Sigmoid colon (tissue), 6 donors: ENCODE measurements at regions not wholly inside any gene's neighbourhood (a gene's known extent, or its start where the extent isn't known, plus 50 kb on each side); places are given as distances from the start of the nearest gene placed in this dataset.

Experiments
- DNase-seq: peaks from one replicate; pipeline ENCODE4 v3.0.0-alpha.2; 2019
- H3K27ac ChIP-seq, 4 donors: fragments of 200-600 bp; sonication (generic); one replicate each; pipeline ENCODE4 v1.5.1; 2016 to 2019; ENCODE audit warnings: mild to moderate bottlenecking in 1 of 4
- H3K27me3 ChIP-seq, 3 donors: fragments of 200-600 bp; sonication (generic); one replicate each; pipeline ENCODE4 v1.5.1; 2019; ENCODE audit warnings: mild to moderate bottlenecking in 1 of 3
- H3K36me3 ChIP-seq, 4 donors: fragments of 200-600 bp; sonication (generic); one replicate each; pipeline ENCODE4 v1.5.1; 2016 to 2019
- H3K4me1 ChIP-seq, 4 donors: fragments of 200-600 bp; sonication (generic); one replicate each; pipeline ENCODE4 v1.5.1; 2017 to 2019
- H3K4me3 ChIP-seq, 4 donors: fragments of 200-600 bp; sonication (generic); one replicate each; pipeline ENCODE4 v1.5.1; 2017 to 2019; ENCODE audit warnings: mild to moderate bottlenecking in 2 of 4, moderate library complexity in 1 of 4
- H3K9me3 ChIP-seq, 4 donors: fragments of 200-600 bp in 3 of 4; sonication (generic) in 3 of 4; one replicate each; pipeline versions ENCODE4 v1.5.1 to v1.6.1; 2013 to 2019
- EP300 ChIP-seq, 4 donors: sonication (generic); formaldehyde crosslinking; IDR thresholded peaks; one replicate each; pipeline ENCODE4 v1.6.1; 2017; ENCODE audit warnings: antibody characterized with exemption in 4 of 4
- POLR2A ChIP-seq, 2 donors: fragments of 450-650 bp; IDR thresholded peaks; one replicate each; pipeline ENCODE4 v1.6.1; 2016; ENCODE audit warnings: antibody characterized with exemption in 2 of 2, mild to moderate bottlenecking in 2 of 2, moderate library complexity in 2 of 2
- POLR2AphosphoS5 ChIP-seq, 4 donors: sonication (generic); formaldehyde crosslinking; IDR thresholded peaks; one replicate each; pipeline ENCODE4 v1.6.1; 2017; ENCODE audit warnings: antibody characterized with exemption in 4 of 4
- WGBS, 2 donors: extraction: QIAGEN DNeasy Blood & Tissue Kit; methylation state at CpG; one replicate each; pipeline ENCODE4 v1.1.7; 2013; 5-methylcytosine and 5-hydroxymethylcytosine counted together
- intact Hi-C: fragments of 100-400 bp; cut with DNase I; formaldehyde crosslinking; loops from one replicate; pipeline ENCODE4 v1.15.1; 2023
- TF ChIP-seq, protein P1 (sequence below), 4 experiments: fragments of 450-650 bp in 3 of 4; fragments of 200-600 bp in 1 of 4; IDR thresholded peaks; one replicate each; pipeline ENCODE4 v1.5.1; 2016 to 2019; ENCODE audit warnings: antibody characterized with exemption in 4 of 4, mild to moderate bottlenecking in 3 of 4, moderate library complexity in 2 of 4
- donor health status: healthy with polysubstance abuse.
- donor health status: healthy.

DNA sequence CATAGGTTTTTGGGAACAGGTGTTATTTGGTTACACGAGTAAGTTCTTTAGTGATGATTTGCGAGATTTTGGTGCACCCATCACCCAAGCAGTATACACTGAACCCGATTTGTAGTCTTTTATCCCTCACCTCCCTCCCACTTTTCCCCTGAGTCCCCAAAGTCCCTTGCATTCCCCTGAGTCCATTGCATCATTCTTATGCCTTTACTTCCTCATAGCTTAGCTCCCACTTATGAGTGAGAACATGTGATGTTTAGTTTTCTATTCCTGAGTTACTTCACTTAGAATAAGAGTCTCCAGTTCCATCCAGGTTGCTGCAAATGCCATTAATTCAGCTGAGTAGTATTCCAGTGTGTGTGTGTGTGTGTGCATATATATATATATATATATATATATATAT, 97.2 kb upstream of the EDNRB start:
- TF ChIP-seq POLR2AphosphoS5 (IDR thresholded peaks at IDR 0.05) = no peak
- TF ChIP-seq, protein P1, sequence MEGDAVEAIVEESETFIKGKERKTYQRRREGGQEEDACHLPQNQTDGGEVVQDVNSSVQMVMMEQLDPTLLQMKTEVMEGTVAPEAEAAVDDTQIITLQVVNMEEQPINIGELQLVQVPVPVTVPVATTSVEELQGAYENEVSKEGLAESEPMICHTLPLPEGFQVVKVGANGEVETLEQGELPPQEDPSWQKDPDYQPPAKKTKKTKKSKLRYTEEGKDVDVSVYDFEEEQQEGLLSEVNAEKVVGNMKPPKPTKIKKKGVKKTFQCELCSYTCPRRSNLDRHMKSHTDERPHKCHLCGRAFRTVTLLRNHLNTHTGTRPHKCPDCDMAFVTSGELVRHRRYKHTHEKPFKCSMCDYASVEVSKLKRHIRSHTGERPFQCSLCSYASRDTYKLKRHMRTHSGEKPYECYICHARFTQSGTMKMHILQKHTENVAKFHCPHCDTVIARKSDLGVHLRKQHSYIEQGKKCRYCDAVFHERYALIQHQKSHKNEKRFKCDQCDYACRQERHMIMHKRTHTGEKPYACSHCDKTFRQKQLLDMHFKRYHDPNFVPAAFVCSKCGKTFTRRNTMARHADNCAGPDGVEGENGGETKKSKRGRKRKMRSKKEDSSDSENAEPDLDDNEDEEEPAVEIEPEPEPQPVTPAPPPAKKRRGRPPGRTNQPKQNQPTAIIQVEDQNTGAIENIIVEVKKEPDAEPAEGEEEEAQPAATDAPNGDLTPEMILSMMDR (IDR thresholded peaks at IDR 0.05) = no peak
- no peak for TF ChIP-seq EP300 (IDR thresholded peaks at IDR 0.05)
- TF ChIP-seq POLR2A (IDR thresholded peaks at IDR 0.05) = no peak
- no peaks in the 10 kb centered on the region for H3K36me3 ChIP-seq
- H3K27ac ChIP-seq = no peak overlapping the region
- H3K27me3 ChIP-seq = no peaks in the 10 kb centered on the region
- no peak overlapping the region for H3K4me3 ChIP-seq
- no peaks in the 10 kb centered on the region for H3K4me1 ChIP-seq
- WGBS, 2 donors = 79 to 90% methylated on average over 3 of the region's 3 CpGs
- H3K9me3 ChIP-seq = no peaks in the 10 kb centered on the region
- intact Hi-C loops = no loop called here
- DNase-seq = no peak

DNA sequence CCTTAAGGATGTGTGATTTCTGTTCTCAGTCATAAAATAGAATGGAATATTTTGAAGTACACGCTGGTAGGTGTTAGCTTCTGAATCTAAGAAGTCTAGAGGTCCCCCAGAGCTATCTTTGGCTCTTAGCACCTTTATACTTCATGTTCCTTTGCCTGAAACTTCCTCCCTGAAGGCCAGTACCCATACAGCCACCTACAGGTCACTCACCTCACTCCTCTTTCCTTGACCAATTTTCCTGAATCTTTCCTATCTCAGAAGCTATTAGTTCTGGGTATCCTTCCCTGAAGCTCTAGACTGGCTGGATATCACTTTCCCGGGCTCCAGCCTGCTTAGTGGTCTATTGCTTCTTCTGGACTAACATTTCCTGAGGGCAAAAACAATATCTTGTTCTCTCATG, 93.4 kb upstream of the EDNRB start:
- H3K27ac ChIP-seq = no peak overlapping the region
- no peak for DNase-seq
- H3K4me3 ChIP-seq = no peak overlapping the region
- H3K36me3 ChIP-seq = no peaks in the 10 kb centered on the region
- WGBS, 2 donors = 77 to 84% methylated on average over 2 of the region's 2 CpGs
- no peaks in the 10 kb centered on the region for H3K4me1 ChIP-seq
- TF ChIP-seq, protein P1 (IDR thresholded peaks at IDR 0.05) = no peak
- no peak for TF ChIP-seq POLR2A (IDR thresholded peaks at IDR 0.05)
- no peak for TF ChIP-seq EP300 (IDR thresholded peaks at IDR 0.05)
- no peak for TF ChIP-seq POLR2AphosphoS5 (IDR thresholded peaks at IDR 0.05)
- intact Hi-C loops = no loop called here
- H3K27me3 ChIP-seq = no peaks in the 10 kb centered on the region
- H3K9me3 ChIP-seq = no peaks in the 10 kb centered on the region

DNA sequence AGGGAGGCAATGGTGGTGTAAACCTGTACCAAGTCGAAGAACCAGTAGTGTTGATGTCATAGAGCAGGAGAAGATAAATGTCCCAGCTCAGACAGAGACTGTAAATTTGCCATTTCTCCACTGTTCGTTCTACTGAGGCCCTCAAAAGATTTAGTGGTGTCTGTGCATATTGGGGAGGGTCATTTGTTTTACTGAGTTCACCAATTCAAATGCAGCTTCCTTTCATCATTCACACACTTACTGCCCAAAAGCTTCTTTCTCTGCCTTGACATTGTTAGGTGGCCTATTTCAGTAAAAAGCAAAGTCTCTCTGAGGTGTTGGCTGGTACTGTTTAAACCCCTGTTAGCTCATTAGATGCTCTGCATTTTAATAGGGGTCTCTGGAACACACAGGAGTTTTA, 86.2 kb upstream of the EDNRB start:
- no peaks in the 10 kb centered on the region for H3K36me3 ChIP-seq
- H3K27ac ChIP-seq = no peak overlapping the region
- H3K9me3 ChIP-seq = no peaks in the 10 kb centered on the region
- no peaks in the 10 kb centered on the region for H3K4me1 ChIP-seq
- intact Hi-C loops = no loop called here
- no peak overlapping the region for H3K4me3 ChIP-seq
- no peak for DNase-seq
- 74 to 83% methylated on average over 2 of the region's 2 CpGs for WGBS, 2 donors
- TF ChIP-seq EP300 (IDR thresholded peaks at IDR 0.05) (no peak), POLR2AphosphoS5 (IDR thresholded peaks at IDR 0.05) (no peak), POLR2A (IDR thresholded peaks at IDR 0.05) (no peak)
- TF ChIP-seq, protein P1 (IDR thresholded peaks at IDR 0.05) = no peak
- no peaks in the 10 kb centered on the region for H3K27me3 ChIP-seq

DNA sequence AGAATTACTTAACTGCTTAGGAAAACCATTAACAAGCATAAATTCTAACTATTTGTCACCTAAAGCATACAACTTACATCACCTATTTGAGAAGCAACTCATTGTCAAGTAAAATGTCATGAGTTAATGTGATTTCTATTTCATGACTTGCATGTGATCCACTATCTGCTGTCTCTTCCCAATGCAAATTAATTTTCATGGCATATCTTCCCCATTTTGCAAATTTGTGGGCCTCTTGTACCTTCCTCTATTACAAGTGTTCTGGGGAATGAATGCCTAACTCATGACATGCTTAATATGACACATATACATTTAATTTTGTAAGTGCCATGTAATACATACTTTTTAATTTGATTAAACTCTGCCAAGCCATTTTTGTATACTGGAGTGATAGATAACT, 81.1 kb upstream of the EDNRB start:
- H3K36me3 ChIP-seq = no peaks in the 10 kb centered on the region
- H3K27ac ChIP-seq = no peak overlapping the region
- DNase-seq = no peak
- no peaks in the 10 kb centered on the region for H3K27me3 ChIP-seq
- peaks cover 0 to 3% (median 2%) of the 10 kb centered on the region in 4 donors for H3K9me3 ChIP-seq
- H3K4me3 ChIP-seq = no peak overlapping the region
- intact Hi-C loops = no loop called here
- TF ChIP-seq EP300 (IDR thresholded peaks at IDR 0.05) (no peak), POLR2AphosphoS5 (IDR thresholded peaks at IDR 0.05) (no peak), POLR2A (IDR thresholded peaks at IDR 0.05) (no peak)
- TF ChIP-seq, protein P1 (IDR thresholded peaks at IDR 0.05) = no peak
- H3K4me1 ChIP-seq = no peaks in the 10 kb centered on the region

DNA sequence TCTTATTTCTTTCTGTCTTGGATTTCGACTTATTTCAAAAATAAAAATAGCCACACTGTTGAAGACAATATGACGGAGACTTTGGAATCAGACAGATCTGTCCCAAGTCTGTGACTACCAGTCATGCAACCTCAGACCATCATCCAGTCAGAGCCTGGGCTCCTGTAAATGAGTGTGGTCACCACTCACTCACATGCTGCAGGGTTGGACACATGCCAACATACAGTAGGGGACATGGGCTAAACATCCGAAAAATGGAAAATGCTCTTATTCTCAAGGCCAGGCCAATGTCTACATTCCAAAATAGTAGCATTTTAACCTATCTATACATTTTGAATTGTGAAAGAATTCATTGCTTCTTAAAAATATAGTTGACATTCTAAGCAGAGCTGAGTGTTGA, 75.5 kb upstream of the EDNRB start:
- Histone ChIP-seq H3K9me3 (peaks cover 0 to 3% (median 2%) of the 10 kb centered on the region in 4 donors), H3K27me3 (no peaks in the 10 kb centered on the region), H3K36me3 (no peaks in the 10 kb centered on the region), H3K4me1 (no peaks in the 10 kb centered on the region), H3K4me3 (no peak overlapping the region), H3K27ac (no peak overlapping the region)
- WGBS, 2 donors = 82 to 96% methylated on average over 3 of the region's 3 CpGs
- DNase-seq = no peak
- intact Hi-C loops = no loop called here
- TF ChIP-seq, protein P1 (IDR thresholded peaks at IDR 0.05) = no peak
